ENCODE measurements at regions not wholly inside any gene's neighbourhood (a gene's known extent, or its start where the extent isn't known, plus 50 kb on each side); places are given as distances from the start of the nearest gene placed in this dataset.

DNA sequence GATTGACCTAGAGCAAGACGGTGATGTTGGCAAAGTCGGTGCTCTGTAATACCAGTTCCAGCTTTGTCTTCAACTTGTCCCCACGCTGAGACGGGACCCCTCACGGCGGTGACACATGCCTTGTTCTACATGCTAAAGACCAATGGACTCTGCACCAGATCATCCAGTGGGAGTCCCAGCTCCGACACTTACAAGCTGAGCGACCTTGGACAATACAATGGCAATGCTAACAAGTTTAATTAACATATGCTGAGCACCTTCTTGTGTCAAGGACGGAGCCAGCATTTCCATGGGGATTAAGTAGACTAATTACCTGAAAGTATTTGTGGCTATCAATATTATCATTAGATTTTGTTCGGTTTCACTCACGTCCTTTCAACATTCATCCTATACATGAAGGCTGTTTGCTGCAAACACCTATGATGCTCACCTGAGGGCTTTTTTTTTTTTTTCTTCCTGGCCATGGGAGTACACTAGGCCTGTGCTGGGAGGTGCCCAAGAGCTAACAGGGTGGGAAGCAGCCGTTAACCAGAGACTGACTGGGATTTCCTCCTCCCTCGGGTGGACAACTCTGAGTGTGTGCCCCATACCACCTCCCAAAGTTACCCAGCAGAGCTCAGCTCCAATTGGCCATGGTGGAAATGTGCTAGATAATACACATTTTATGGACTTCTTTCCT, 308.6 kb upstream of the ZFHX3 start:
- no peak overlapping the region for H4K91ac ChIP-seq (replicated peaks; ENCODE audit: insufficient read length, low read length)
- no peak overlapping the region for H2BK15ac ChIP-seq (ENCODE audit: low read length)
- H3K9ac ChIP-seq (replicated peaks in 1 of 4; ENCODE audit: extremely low read depth in 1 of 4, low read depth in 3 of 4, low read length in 3 of 4): no peak overlapping the region
- H2AK5ac ChIP-seq (ENCODE audit: low read depth, low read length): no peak overlapping the region
- H3K79me2 ChIP-seq (ENCODE audit: control insufficient read depth in 1 of 2, insufficient read depth in 2 of 2, low read length in 2 of 2): no peaks in the 10 kb centered on the region
- H2AFZ ChIP-seq (ENCODE audit: low read length): no peak overlapping the region
- no peak overlapping the region for H2BK120ac ChIP-seq (replicated peaks; ENCODE audit: low read depth, low read length)
- no peak overlapping the region for H4K5ac ChIP-seq (ENCODE audit: insufficient read length, low read depth, low read length)
- H3K4ac ChIP-seq (replicated peaks; ENCODE audit: insufficient read length, low read depth, low read length): no peak overlapping the region
- H3K56ac ChIP-seq (replicated peaks; ENCODE audit: insufficient read length, low read depth, low read length): no peak overlapping the region
- H3K4me3 ChIP-seq (ENCODE audit: extremely low read depth in 1 of 4, insufficient read depth in 2 of 4, low read depth in 3 of 4, low read length in 4 of 4): no peak overlapping the region
- H3K9me3 ChIP-seq (ENCODE audit: insufficient read depth in 2 of 2, low read depth in 1 of 2, low read length in 1 of 2): no peaks in the 10 kb centered on the region
- H3K14ac ChIP-seq (ENCODE audit: insufficient read length): no peak overlapping the region
- no peak overlapping the region for H4K8ac ChIP-seq (ENCODE audit: extremely low read depth, insufficient read depth, low read length)
- H4K20me1 ChIP-seq (replicated peaks in 1 of 2; ENCODE audit: control insufficient read depth in 1 of 2, insufficient read depth in 2 of 2, low read length in 2 of 2): no peaks in the 10 kb centered on the region
- H3K23ac ChIP-seq (ENCODE audit: insufficient read length): no peak overlapping the region
- no peak for DNase-seq (ENCODE audit: low read depth in 1 of 2, low spot score in 2 of 2)
- H3K36me3 ChIP-seq (ENCODE audit: control insufficient read depth in 2 of 4, insufficient read depth in 4 of 4, low read length in 3 of 4): no peaks in the 10 kb centered on the region
- 0 out of 2 replicates have a peak overlapping the region, but pooled peaks have one; percentile 10 for H2BK12ac ChIP-seq (ENCODE audit: low read depth, low read length)
- H2BK20ac ChIP-seq (ENCODE audit: low read length): no peak overlapping the region
- H2BK5ac ChIP-seq (ENCODE audit: low read depth, low read length): no peak overlapping the region
- no peak overlapping the region for H3K27ac ChIP-seq (ENCODE audit: low read depth, low read length)
- peaks cover 0 to 12% (median 5%) of the 10 kb centered on the region in 4 experiments; a peak in 5 of 7 replicates for H3K4me1 ChIP-seq (replicated peaks in 1 of 4; ENCODE audit: control insufficient read depth in 3 of 4, insufficient read depth in 4 of 4, low read length in 3 of 4)
- no peak overlapping the region for H3K18ac ChIP-seq (ENCODE audit: extremely low read depth, low read length)
- 66% methylated on average over 13 of the region's 13 CpGs; no CpG with 5 or more reads in 1 of the 2 experiments for WGBS, 2 experiments (ENCODE audit: extremely low coverage in 1 of 2, insufficient coverage in 1 of 2, insufficient read length in 1 of 2, insufficient replicate concordance in 2 of 2, low coverage in 1 of 2, low lambda C conversion rate in 2 of 2, missing lambda C conversion rate in 1 of 2)
- H3K23me2 ChIP-seq (ENCODE audit: low read depth, low read length): no peaks in the 10 kb centered on the region
- no peaks in the 10 kb centered on the region for H3K79me1 ChIP-seq (ENCODE audit: low read depth, low read length)
- TF ChIP-seq TBP (IDR thresholded peaks at IDR 0.05; ENCODE audit: low read depth, low read length) (no peak), HDAC2 (IDR thresholded peaks at IDR 0.05; ENCODE audit: borderline replicate concordance in 1 of 2, low read depth in 2 of 2, low read length in 2 of 2) (no peak), TAF7 (optimal IDR thresholded peaks at IDR 0.05; ENCODE audit: borderline replicate concordance, low read depth, low read length) (no peak), SUZ12 (IDR thresholded peaks at IDR 0.05; ENCODE audit: low read length) (no peak), RAD21 (IDR thresholded peaks at IDR 0.05 in 1 of 2, conservative IDR thresholded peaks at IDR 0.05 in 1 of 2; ENCODE audit: low read depth in 2 of 2, low read length in 2 of 2) (no peak), KDM4A (IDR thresholded peaks at IDR 0.05; ENCODE audit: low read depth, low read length, severe bottlenecking) (no peak), SP1 (IDR thresholded peaks at IDR 0.05; ENCODE audit: low read depth, low read length) (no peak), CEBPB (IDR thresholded peaks at IDR 0.05; ENCODE audit: low read depth, low read length) (no peak), TEAD4 (IDR thresholded peaks at IDR 0.05; ENCODE audit: low read depth, low read length) (no peak), CBX5 (IDR thresholded peaks at IDR 0.05; ENCODE audit: low read depth, low read length) (no peak)
- TF ChIP-seq, protein P1, sequence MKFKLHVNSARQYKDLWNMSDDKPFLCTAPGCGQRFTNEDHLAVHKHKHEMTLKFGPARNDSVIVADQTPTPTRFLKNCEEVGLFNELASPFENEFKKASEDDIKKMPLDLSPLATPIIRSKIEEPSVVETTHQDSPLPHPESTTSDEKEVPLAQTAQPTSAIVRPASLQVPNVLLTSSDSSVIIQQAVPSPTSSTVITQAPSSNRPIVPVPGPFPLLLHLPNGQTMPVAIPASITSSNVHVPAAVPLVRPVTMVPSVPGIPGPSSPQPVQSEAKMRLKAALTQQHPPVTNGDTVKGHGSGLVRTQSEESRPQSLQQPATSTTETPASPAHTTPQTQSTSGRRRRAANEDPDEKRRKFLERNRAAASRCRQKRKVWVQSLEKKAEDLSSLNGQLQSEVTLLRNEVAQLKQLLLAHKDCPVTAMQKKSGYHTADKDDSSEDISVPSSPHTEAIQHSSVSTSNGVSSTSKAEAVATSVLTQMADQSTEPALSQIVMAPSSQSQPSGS (IDR thresholded peaks at IDR 0.05; ENCODE audit: low read length): no peak
- no peak for FAIRE-seq
- H3K4me2 ChIP-seq (ENCODE audit: insufficient read depth in 1 of 2, low read depth in 2 of 2, low read length in 2 of 2): no peak overlapping the region
- CTCF ChIA-PET (ENCODE audit: partially characterized antibody): interaction anchor here (0.6 to 1.2 kb wide), 5 partner anchors 9 to 890 kb away, joined by 3 to 4 read pairs (median 3); no protein-coding TSS in a partner anchor
- no peaks in the 10 kb centered on the region; a peak in 1 of 7 replicates for H3K27me3 ChIP-seq (replicated peaks in 1 of 4; ENCODE audit: control insufficient read depth in 3 of 4, extremely low read depth in 1 of 4, insufficient read depth in 3 of 4, low read length in 3 of 4)
- POLR2A ChIA-PET (ENCODE audit: partially characterized antibody): interaction anchor here (0.7 kb wide), 1 partner anchor 124 kb away, joined by 3 read pairs; no protein-coding TSS in a partner anchor

All from H1 (cell line).